B cell (primary cell): ENCODE measurements at regions not wholly inside any gene's neighbourhood (a gene's known extent, or its start where the extent isn't known, plus 50 kb on each side); places are given as distances from the start of the nearest gene placed in this dataset.

Source experiments
- ATAC-seq: fragments of 200-7000 bp; cut with Tn5 transposase; one replicate; pipeline ENCODE4 v1.10.0; 2021; ENCODE audit warnings: low read depth, mild to moderate bottlenecking, moderate number of reproducible peaks, moderate library complexity
- CTCF ChIA-PET: fragments of 350-600 bp; sonication (Branson Sonifier 250); formaldehyde crosslinking; loops from one replicate; lab custom pipeline; 2021; ENCODE audit warnings: antibody characterized with exemption, inconsistent platforms; lab: Charles Lee
- POLR2A ChIA-PET: fragments of 350-600 bp; sonication (Branson Sonifier 250); formaldehyde crosslinking; loops from one replicate; lab custom pipeline; 2021; ENCODE audit warnings: antibody characterized with exemption; lab: Charles Lee
- DNase-seq: peaks from one replicate; pipeline ENCODE4 v3.0.0; 2013
- H2AFZ ChIP-seq: 2 replicates; pipeline ENCODE4 v1.6.1; 2012; ENCODE audit warnings: mild to moderate bottlenecking, low read depth, low read length; ENCODE audit not compliant: insufficient read depth, poor library complexity, severe bottlenecking
- H3K27ac ChIP-seq, 2 donors: 1 replicate in 1 of 2; 2 replicates in 1 of 2; pipeline ENCODE4 v1.5.1; 2012 to 2013; ENCODE audit warnings: low read length in 2 of 2, mild to moderate bottlenecking in 2 of 2, moderate library complexity in 1 of 2
- H3K27me3 ChIP-seq, 4 experiments: fragments of 200-600 bp in 1 of 4; sonication (generic) in 1 of 4; replicated peaks in 1 of 4; 1 replicate in 2 of 4; 2 replicates in 2 of 4; pipeline versions ENCODE4 v1.6.1 to v1.7.0; 2013 to 2016; ENCODE audit warnings: low read length in 3 of 4, mild to moderate bottlenecking in 2 of 4, mixed read lengths in 1 of 4, moderate library complexity in 1 of 4; ENCODE audit not compliant: insufficient read depth in 4 of 4, control insufficient read depth in 3 of 4; ENCODE audit errors: control extremely low read depth in 1 of 4
- H3K36me3 ChIP-seq, 2 experiments: replicated peaks in 1 of 2; 1 replicate in 1 of 2; 2 replicates in 1 of 2; pipeline versions ENCODE4 v1.6.1 to v1.7.1; 2013; ENCODE audit warnings: low read length in 1 of 2; ENCODE audit not compliant: insufficient read depth in 2 of 2, control insufficient read depth in 1 of 2; ENCODE audit errors: control extremely low read depth in 1 of 2, extremely low read depth in 1 of 2
- H3K4me1 ChIP-seq, 2 donors: fragments of 200-600 bp in 1 of 2; sonication (generic) in 1 of 2; 1 replicate in 1 of 2; 2 replicates in 1 of 2; pipeline versions ENCODE4 v1.5.1 to v1.6.1; 2013 to 2017; ENCODE audit warnings: low read length in 2 of 2; ENCODE audit not compliant: control insufficient read depth in 2 of 2, insufficient read depth in 2 of 2
- H3K4me2 ChIP-seq: replicated peaks from 2 replicates; pipeline ENCODE3; 2012; ENCODE audit warnings: mild to moderate bottlenecking, low read depth, low read length; ENCODE audit not compliant: poor library complexity, severe bottlenecking
- H3K4me3 ChIP-seq, 5 experiments: fragments of 200-600 bp in 1 of 5; sonication (generic) in 1 of 5; 1 replicate in 3 of 5; 2 replicates in 2 of 5; pipeline versions ENCODE4 v1.5.1 to v1.7.0; 2011 to 2016; ENCODE audit warnings: low read length in 4 of 5, mild to moderate bottlenecking in 4 of 5, low read depth in 2 of 5, control low read depth in 1 of 5, moderate library complexity in 1 of 5; ENCODE audit not compliant: insufficient read depth in 1 of 5; ENCODE audit errors: control extremely low read depth in 1 of 5, extremely low read depth in 1 of 5
- H3K79me2 ChIP-seq: fragments of 200-600 bp; sonication (generic); one replicate; pipeline ENCODE4 v1.6.0; 2016; ENCODE audit warnings: low read length; ENCODE audit not compliant: control insufficient read depth, insufficient read depth
- H3K9ac ChIP-seq: fragments of 200-600 bp; sonication (generic); 2 replicates; pipeline ENCODE4 v1.6.1; 2017; ENCODE audit warnings: mild to moderate bottlenecking, low read length, moderate library complexity
- H3K9me3 ChIP-seq, 3 donors: one replicate each; pipeline versions ENCODE4 v1.6.1 to v1.7.1; 2013; ENCODE audit warnings: low read length in 2 of 3; ENCODE audit not compliant: control insufficient read depth in 2 of 3, insufficient read depth in 1 of 3; ENCODE audit errors: control extremely low read depth in 1 of 3
- H4K20me1 ChIP-seq: 2 replicates; pipeline ENCODE4 v1.6.0; 2012; ENCODE audit warnings: mild to moderate bottlenecking, low read length; ENCODE audit not compliant: insufficient read depth, control insufficient read depth, poor library complexity, severe bottlenecking
- H3K27ac Mint-ChIP-seq: one replicate; pipeline ENCODE4 v1.8.0; 2021; ENCODE audit warnings: mixed read lengths
- H3K27me3 Mint-ChIP-seq: one replicate; pipeline ENCODE4 v1.8.0; 2021; ENCODE audit warnings: mixed read lengths
- H3K4me1 Mint-ChIP-seq: one replicate; pipeline ENCODE4 v1.8.0; 2021; ENCODE audit warnings: mixed read lengths
- H3K4me3 Mint-ChIP-seq: one replicate; pipeline ENCODE4 v1.8.0; 2021; ENCODE audit warnings: mixed read lengths
- H3K9me3 Mint-ChIP-seq: one replicate; pipeline ENCODE4 v1.8.0; 2022; ENCODE audit warnings: mixed read lengths; ENCODE audit not compliant: insufficient read depth
- EZH2 ChIP-seq: IDR thresholded peaks from 2 replicates; pipeline ENCODE4 v1.6.1; 2012; ENCODE audit warnings: borderline replicate concordance, low read depth, mild to moderate bottlenecking, moderate library complexity, low read length; ENCODE audit not compliant: insufficient read depth, poor library complexity, severe bottlenecking
- WGBS: methylation state at CpG from one replicate; pipeline ENCODE4 v1.1.5; 2013; ENCODE audit warnings: missing lambda C conversion rate; ENCODE audit not compliant: insufficient coverage; 5-methylcytosine and 5-hydroxymethylcytosine counted together
- intact Hi-C: fragments of 100-400 bp; cut with micrococcal nuclease; formaldehyde crosslinking; loops from one replicate; pipeline ENCODE4 v1.10.0; 2022
- TF ChIP-seq, protein P1 (sequence below): fragments of 200-600 bp; IDR thresholded peaks from one replicate; pipeline ENCODE4 v1.8.0; 2022; ENCODE audit warnings: antibody characterized with exemption, mild to moderate bottlenecking

DNA sequence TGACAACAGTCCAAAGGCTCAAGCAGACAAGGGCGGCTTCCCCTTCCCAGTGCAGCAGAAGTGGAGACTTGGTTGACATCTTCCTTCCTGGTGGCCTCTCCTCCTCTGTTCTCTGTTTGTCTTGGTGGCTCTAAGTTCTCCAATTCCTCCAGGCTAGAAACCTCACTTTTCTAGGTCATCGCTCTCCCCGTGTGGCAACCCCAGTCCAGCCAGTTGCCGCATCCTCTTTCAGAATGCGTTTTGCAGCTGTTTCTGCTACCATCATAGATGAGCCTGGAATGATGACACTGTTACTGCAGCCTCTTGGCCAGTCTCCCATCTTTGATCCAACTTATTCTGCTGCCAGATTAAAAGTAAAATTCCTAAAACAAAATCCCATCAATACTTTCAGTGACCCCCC lies 201.5 kb downstream of the TRIM29 start:
- Mint-ChIP-seq H3K27me3 (peaks cover 33% of the 10 kb centered on the region), H3K9me3 (no peaks in the 10 kb centered on the region), H3K4me3 (no peak overlapping the region), H3K4me1 (no peaks in the 10 kb centered on the region), H3K27ac (no peak overlapping the region)
- ATAC-seq (no peak), DNase-seq (no peak)
- Histone ChIP-seq H3K9ac (no peak overlapping the region), H3K9me3 (no peaks in the 10 kb centered on the region), H3K4me1 (no peaks in the 10 kb centered on the region), H3K27me3 (peaks cover 0 to 4% (median 0%) of the 10 kb centered on the region in 4 experiments), H3K4me3 (no peak overlapping the region), H2AFZ (no peak overlapping the region), H4K20me1 (no peaks in the 10 kb centered on the region), H3K4me2 (no peak overlapping the region), H3K79me2 (no peaks in the 10 kb centered on the region), H3K36me3 (no peaks in the 10 kb centered on the region), H3K27ac (no peak overlapping the region)
- WGBS = 93% methylated on average over 5 of the region's 5 CpGs
- TF ChIP-seq, protein P1, sequence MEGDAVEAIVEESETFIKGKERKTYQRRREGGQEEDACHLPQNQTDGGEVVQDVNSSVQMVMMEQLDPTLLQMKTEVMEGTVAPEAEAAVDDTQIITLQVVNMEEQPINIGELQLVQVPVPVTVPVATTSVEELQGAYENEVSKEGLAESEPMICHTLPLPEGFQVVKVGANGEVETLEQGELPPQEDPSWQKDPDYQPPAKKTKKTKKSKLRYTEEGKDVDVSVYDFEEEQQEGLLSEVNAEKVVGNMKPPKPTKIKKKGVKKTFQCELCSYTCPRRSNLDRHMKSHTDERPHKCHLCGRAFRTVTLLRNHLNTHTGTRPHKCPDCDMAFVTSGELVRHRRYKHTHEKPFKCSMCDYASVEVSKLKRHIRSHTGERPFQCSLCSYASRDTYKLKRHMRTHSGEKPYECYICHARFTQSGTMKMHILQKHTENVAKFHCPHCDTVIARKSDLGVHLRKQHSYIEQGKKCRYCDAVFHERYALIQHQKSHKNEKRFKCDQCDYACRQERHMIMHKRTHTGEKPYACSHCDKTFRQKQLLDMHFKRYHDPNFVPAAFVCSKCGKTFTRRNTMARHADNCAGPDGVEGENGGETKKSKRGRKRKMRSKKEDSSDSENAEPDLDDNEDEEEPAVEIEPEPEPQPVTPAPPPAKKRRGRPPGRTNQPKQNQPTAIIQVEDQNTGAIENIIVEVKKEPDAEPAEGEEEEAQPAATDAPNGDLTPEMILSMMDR = no peak
- TF ChIP-seq EZH2 = no peak
- CTCF ChIA-PET = no interaction called here
- POLR2A ChIA-PET = no interaction called here
- intact Hi-C loops = no loop called here

DNA sequence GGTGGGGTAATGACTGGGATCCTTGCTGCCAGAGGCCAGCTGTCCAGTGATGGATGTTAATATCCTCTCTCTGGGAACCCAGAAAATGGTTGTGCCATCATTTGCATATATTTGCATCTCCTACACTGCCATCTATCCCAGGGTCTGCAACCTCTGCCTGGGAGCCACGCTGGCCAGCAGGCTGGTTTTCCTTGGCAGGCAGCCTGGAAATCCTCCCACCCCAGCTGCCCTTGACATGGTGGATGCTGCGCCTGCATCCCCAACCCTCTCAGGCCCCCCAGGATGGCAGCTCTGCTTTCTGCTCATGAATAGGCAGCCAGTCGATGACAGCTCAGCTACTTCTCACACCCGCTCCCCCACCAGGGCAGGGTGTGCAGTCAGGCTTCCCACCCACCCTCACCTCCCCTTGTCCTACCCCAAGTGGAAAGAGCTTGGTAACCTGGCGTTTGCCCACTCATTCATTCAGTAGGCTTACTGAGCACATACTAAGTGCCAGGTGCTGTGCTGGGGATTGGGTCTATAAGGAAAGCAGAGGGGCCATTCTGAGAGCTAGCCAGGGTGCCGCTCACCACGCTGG lies 202.5 kb downstream of the TRIM29 start:
- Histone ChIP-seq H3K4me1 (no peaks in the 10 kb centered on the region), H3K9me3 (no peaks in the 10 kb centered on the region), H2AFZ (no peak overlapping the region), H3K4me2 (no peak overlapping the region), H3K79me2 (no peaks in the 10 kb centered on the region), H3K36me3 (no peaks in the 10 kb centered on the region), H3K4me3 (no peak overlapping the region), H3K9ac (no peak overlapping the region), H3K27me3 (peaks cover 0 to 4% (median 0%) of the 10 kb centered on the region in 4 experiments), H4K20me1 (no peaks in the 10 kb centered on the region), H3K27ac (no peak overlapping the region)
- Mint-ChIP-seq H3K27ac (no peak overlapping the region), H3K4me1 (no peaks in the 10 kb centered on the region), H3K9me3 (no peaks in the 10 kb centered on the region), H3K27me3 (peaks cover 39% of the 10 kb centered on the region), H3K4me3 (no peak overlapping the region)
- TF ChIP-seq, protein P1 = no peak
- no peak for TF ChIP-seq EZH2
- intact Hi-C loops = no loop called here
- 86% methylated on average over 7 of the region's 7 CpGs for WGBS
- ATAC-seq (no peak), DNase-seq (no peak)
- ChIA-PET POLR2A (no interaction called here), CTCF (no interaction called here)
